Stomach (tissue), 8 donors: ENCODE measurements at regions not wholly inside any gene's neighbourhood (a gene's known extent, or its start where the extent isn't known, plus 50 kb on each side); places are given as distances from the start of the nearest gene placed in this dataset.

ENCODE experiments used
- DNase-seq, 2 donors: peaks; one replicate each; pipeline versions ENCODE4 v3.0.0 to v3.0.0-alpha.2; 2013 to 2019
- H3K27ac ChIP-seq, 5 donors: fragments of 200-600 bp in 4 of 5; sonication (generic) in 4 of 5; one replicate each; pipeline ENCODE4 v1.5.1; 2013 to 2019; ENCODE audit warnings: mild to moderate bottlenecking in 1 of 5, moderate library complexity in 1 of 5
- H3K27me3 ChIP-seq, 3 donors: fragments of 200-600 bp; sonication (generic); one replicate each; pipeline ENCODE4 v1.5.1; 2017 to 2019; ENCODE audit warnings: mixed run types in 1 of 3
- H3K36me3 ChIP-seq, 4 donors: fragments of 200-600 bp; sonication (generic); 1 replicate in 3 of 4; 2 replicates in 1 of 4; pipeline ENCODE4 v1.5.1; 2016 to 2019
- H3K4me1 ChIP-seq, 4 donors: fragments of 200-600 bp; sonication (generic); one replicate each; pipeline ENCODE4 v1.5.1; 2016 to 2019
- H3K4me3 ChIP-seq, 4 donors: fragments of 200-600 bp; sonication (generic) in 3 of 4; one replicate each; pipeline ENCODE4 v1.5.1; 2016 to 2019; ENCODE audit warnings: mild to moderate bottlenecking in 1 of 4
- H3K9me3 ChIP-seq, 4 donors: fragments of 200-600 bp; sonication (generic); one replicate each; pipeline ENCODE4 v1.5.1; 2016 to 2019
- CTCF ChIP-seq, 7 experiments: fragments of 450-650 bp in 4 of 7; fragments of 200-600 bp in 3 of 7; sonication (generic) in 3 of 7; IDR thresholded peaks; one replicate each; pipeline ENCODE4 v1.5.1; 2016 to 2019; ENCODE audit warnings: antibody characterized with exemption in 7 of 7, control low read depth in 2 of 7, mild to moderate bottlenecking in 1 of 7
- EP300 ChIP-seq: sonication (generic); formaldehyde crosslinking; IDR thresholded peaks from one replicate; pipeline ENCODE4 v1.6.1; 2017; ENCODE audit warnings: antibody characterized with exemption
- POLR2A ChIP-seq, 4 donors: fragments of 450-650 bp; IDR thresholded peaks; one replicate each; pipeline ENCODE4 v1.6.1; 2016; ENCODE audit warnings: antibody characterized with exemption in 4 of 4, control low read depth in 2 of 4, mild to moderate bottlenecking in 1 of 4, moderate library complexity in 1 of 4
- POLR2AphosphoS5 ChIP-seq, 3 donors: sonication (generic); formaldehyde crosslinking; IDR thresholded peaks; one replicate each; pipeline ENCODE4 v1.6.1; 2016; ENCODE audit warnings: antibody characterized with exemption in 3 of 3
- WGBS, 5 donors: extraction: QIAGEN DNeasy Blood & Tissue Kit in 3 of 5; methylation state at CpG; one replicate each; pipeline versions ENCODE4 v1.1.5 to v1.1.7; 2013 to 2018; 5-methylcytosine and 5-hydroxymethylcytosine counted together
- intact Hi-C: fragments of 100-400 bp; cut with DNase I; formaldehyde crosslinking; loops from one replicate; pipeline ENCODE4 v1.15.1; 2023; ENCODE audit warnings: low total_unique reads
- donor health status: healthy with polysubstance abuse.
- donor health status: Bipolar disorder and iron deficiency.
- donor health status: healthy.

GRCh38 chrX:87727620-87728019 is 210.0 kb downstream of the KLHL4 start:
- H3K4me3 ChIP-seq: no peak overlapping the region
- H3K4me1 ChIP-seq: no peaks in the 10 kb centered on the region
- intact Hi-C loops: no loop called here
- TF ChIP-seq EP300 (no peak), POLR2AphosphoS5 (IDR thresholded peaks at IDR 0.05) (no peak), POLR2A (IDR thresholded peaks at IDR 0.05) (no peak), CTCF (IDR thresholded peaks at IDR 0.05) (no peak)
- no peaks in the 10 kb centered on the region for H3K36me3 ChIP-seq
- WGBS, 5 donors: 45 to 62% (median 62%) methylated on average over 2 to 3 of the region's 3 CpGs
- no peak overlapping the region for H3K27ac ChIP-seq
- no peaks in the 10 kb centered on the region for H3K9me3 ChIP-seq
- H3K27me3 ChIP-seq: no peaks in the 10 kb centered on the region
- no peak for DNase-seq

GRCh38 chrX:87728024-87728423 is 210.4 kb downstream of the KLHL4 start:
- WGBS, 5 donors: 66 to 91% (median 84%) methylated on average over 9 of the region's 9 CpGs
- no peak for TF ChIP-seq POLR2A (IDR thresholded peaks at IDR 0.05)
- TF ChIP-seq CTCF (IDR thresholded peaks at IDR 0.05): no peak
- TF ChIP-seq POLR2AphosphoS5 (IDR thresholded peaks at IDR 0.05): no peak
- no peak for TF ChIP-seq EP300
- DNase-seq: no peak
- Histone ChIP-seq H3K4me1 (no peaks in the 10 kb centered on the region), H3K27me3 (no peaks in the 10 kb centered on the region), H3K4me3 (no peak overlapping the region), H3K9me3 (no peaks in the 10 kb centered on the region), H3K36me3 (no peaks in the 10 kb centered on the region), H3K27ac (no peak overlapping the region)
- intact Hi-C loops: no loop called here

GRCh38 chrX:87728459-87728858 is 210.9 kb downstream of the KLHL4 start:
- DNase-seq: no peak
- no peaks in the 10 kb centered on the region for H3K36me3 ChIP-seq
- no peak overlapping the region for H3K4me3 ChIP-seq
- no peaks in the 10 kb centered on the region for H3K9me3 ChIP-seq
- H3K27ac ChIP-seq: no peak overlapping the region
- intact Hi-C loops: no loop called here
- no peaks in the 10 kb centered on the region for H3K4me1 ChIP-seq
- WGBS, 5 donors: 88 to 97% (median 96%) methylated on average over 7 of the region's 7 CpGs
- TF ChIP-seq POLR2A (IDR thresholded peaks at IDR 0.05) (no peak), POLR2AphosphoS5 (IDR thresholded peaks at IDR 0.05) (no peak), EP300 (no peak), CTCF (IDR thresholded peaks at IDR 0.05) (no peak)
- no peaks in the 10 kb centered on the region for H3K27me3 ChIP-seq

GRCh38 chrX:87732133-87732532 is 214.5 kb downstream of the KLHL4 start:
- no peak for DNase-seq
- no peaks in the 10 kb centered on the region for H3K4me1 ChIP-seq
- TF ChIP-seq POLR2A (IDR thresholded peaks at IDR 0.05) (no peak), POLR2AphosphoS5 (IDR thresholded peaks at IDR 0.05) (no peak), CTCF (IDR thresholded peaks at IDR 0.05) (no peak), EP300 (no peak)
- no peak overlapping the region for H3K4me3 ChIP-seq
- intact Hi-C loops: no loop called here
- H3K27me3 ChIP-seq: no peaks in the 10 kb centered on the region
- no peaks in the 10 kb centered on the region for H3K36me3 ChIP-seq
- H3K27ac ChIP-seq: no peak overlapping the region
- no peaks in the 10 kb centered on the region for H3K9me3 ChIP-seq
